Testis (tissue), 2 donors: ENCODE measurements at regions not wholly inside any gene's neighbourhood (a gene's known extent, or its start where the extent isn't known, plus 50 kb on each side); places are given as distances from the start of the nearest gene placed in this dataset.

Experiments used
- POLR2A ChIP-seq: fragments of 450-650 bp; IDR thresholded peaks from one replicate; pipeline ENCODE4 v1.6.1; 2017; ENCODE audit warnings: antibody characterized with exemption, mild to moderate bottlenecking, moderate library complexity
- TF ChIP-seq, protein P1 (sequence below), 3 experiments: fragments of 450-650 bp in 2 of 3; fragments of 200-600 bp in 1 of 3; sonication (generic) in 1 of 3; IDR thresholded peaks; one replicate each; pipeline ENCODE4 v1.5.1; 2016 to 2019; ENCODE audit warnings: antibody characterized with exemption in 3 of 3, mild to moderate bottlenecking in 2 of 3, moderate library complexity in 1 of 3

DNA sequence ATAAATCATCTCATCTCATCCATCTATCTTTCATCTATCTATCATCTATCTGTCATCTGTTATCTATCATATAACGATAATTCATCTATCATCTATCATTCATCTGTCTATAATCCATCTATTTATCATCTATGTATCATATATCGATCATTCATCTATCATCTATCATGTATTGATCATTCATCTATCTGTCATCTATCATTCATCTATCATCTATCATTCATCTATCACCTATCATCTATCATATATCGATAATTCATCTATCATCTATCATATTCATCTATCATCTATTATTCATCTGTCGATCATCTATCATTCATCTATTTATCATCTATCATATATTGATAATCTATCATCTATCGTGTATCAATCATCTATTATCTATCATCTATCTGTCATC, 100.4 kb upstream of the ZNF492 start:
- TF ChIP-seq, protein P1, sequence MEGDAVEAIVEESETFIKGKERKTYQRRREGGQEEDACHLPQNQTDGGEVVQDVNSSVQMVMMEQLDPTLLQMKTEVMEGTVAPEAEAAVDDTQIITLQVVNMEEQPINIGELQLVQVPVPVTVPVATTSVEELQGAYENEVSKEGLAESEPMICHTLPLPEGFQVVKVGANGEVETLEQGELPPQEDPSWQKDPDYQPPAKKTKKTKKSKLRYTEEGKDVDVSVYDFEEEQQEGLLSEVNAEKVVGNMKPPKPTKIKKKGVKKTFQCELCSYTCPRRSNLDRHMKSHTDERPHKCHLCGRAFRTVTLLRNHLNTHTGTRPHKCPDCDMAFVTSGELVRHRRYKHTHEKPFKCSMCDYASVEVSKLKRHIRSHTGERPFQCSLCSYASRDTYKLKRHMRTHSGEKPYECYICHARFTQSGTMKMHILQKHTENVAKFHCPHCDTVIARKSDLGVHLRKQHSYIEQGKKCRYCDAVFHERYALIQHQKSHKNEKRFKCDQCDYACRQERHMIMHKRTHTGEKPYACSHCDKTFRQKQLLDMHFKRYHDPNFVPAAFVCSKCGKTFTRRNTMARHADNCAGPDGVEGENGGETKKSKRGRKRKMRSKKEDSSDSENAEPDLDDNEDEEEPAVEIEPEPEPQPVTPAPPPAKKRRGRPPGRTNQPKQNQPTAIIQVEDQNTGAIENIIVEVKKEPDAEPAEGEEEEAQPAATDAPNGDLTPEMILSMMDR (IDR thresholded peaks at IDR 0.05), result no peak
- TF ChIP-seq POLR2A, result no peak
